Lung (tissue), 11 donors: ENCODE measurements at regions not wholly inside any gene's neighbourhood (a gene's known extent, or its start where the extent isn't known, plus 50 kb on each side); places are given as distances from the start of the nearest gene placed in this dataset.

Experiments used
- ATAC-seq: fragments of 200-7000 bp; cut with Tn5 transposase; one replicate; pipeline ENCODE4 v1.9.1; 2020; ENCODE audit warnings: moderate number of reproducible peaks; ENCODE audit not compliant: insufficient read depth, low FRiP score
- DNase-seq, 3 donors: peaks; one replicate each; pipeline ENCODE4 v3.0.0-alpha.2; 2013 to 2017
- H3K27ac ChIP-seq, 2 donors: one replicate each; pipeline ENCODE4 v1.5.1; 2013; ENCODE audit warnings: mild to moderate bottlenecking in 2 of 2, moderate library complexity in 2 of 2, control low read depth in 1 of 2, inconsistent platforms in 1 of 2, low read depth in 1 of 2, low read length in 1 of 2
- H3K27me3 ChIP-seq, 3 donors: one replicate each; pipeline ENCODE4 v1.5.1; 2013; ENCODE audit warnings: low read length in 2 of 3; ENCODE audit not compliant: control insufficient read depth in 3 of 3, insufficient read depth in 3 of 3
- H3K36me3 ChIP-seq, 4 donors: one replicate each; pipeline ENCODE4 v1.5.1; 2013; ENCODE audit warnings: low read length in 4 of 4, mild to moderate bottlenecking in 1 of 4, moderate library complexity in 1 of 4; ENCODE audit not compliant: control insufficient read depth in 4 of 4, insufficient read depth in 4 of 4
- H3K4me1 ChIP-seq, 5 donors: one replicate each; pipeline ENCODE4 v1.5.1; 2013; ENCODE audit warnings: low read length in 5 of 5, mild to moderate bottlenecking in 2 of 5, moderate library complexity in 1 of 5; ENCODE audit not compliant: control insufficient read depth in 5 of 5, insufficient read depth in 5 of 5
- H3K4me3 ChIP-seq: one replicate; pipeline ENCODE4 v1.5.1; 2013; ENCODE audit warnings: mild to moderate bottlenecking, control low read depth, moderate library complexity
- H3K9ac ChIP-seq, 2 donors: one replicate each; pipeline ENCODE4 v1.5.1; 2013; ENCODE audit warnings: low read length in 2 of 2, control low read depth in 1 of 2; ENCODE audit not compliant: insufficient read depth in 1 of 2
- H3K9me3 ChIP-seq, 4 donors: one replicate each; pipeline ENCODE4 v1.5.1; 2013; ENCODE audit warnings: low read length in 3 of 4, mild to moderate bottlenecking in 1 of 4, moderate library complexity in 1 of 4; ENCODE audit not compliant: control insufficient read depth in 4 of 4, insufficient read depth in 3 of 4
- WGBS, 2 donors: extraction: QIAGEN DNeasy Blood & Tissue Kit; methylation state at CpG; one replicate each; pipeline ENCODE4 v1.1.7; 2013; 5-methylcytosine and 5-hydroxymethylcytosine counted together
- TF ChIP-seq, protein P1 (sequence below): IDR thresholded peaks from 2 replicates; pipeline ENCODE4 v1.5.1; 2012; ENCODE audit warnings: mild to moderate bottlenecking; ENCODE audit errors: control extremely low read depth, extremely low read depth
- donor health status: control.
- donor health status: control.
- donor health status: Bipolar disorder and iron deficiency.
- donor health status: healthy.
- donor health status: DM: yes; HTN: yes; CAD: no.

DNA sequence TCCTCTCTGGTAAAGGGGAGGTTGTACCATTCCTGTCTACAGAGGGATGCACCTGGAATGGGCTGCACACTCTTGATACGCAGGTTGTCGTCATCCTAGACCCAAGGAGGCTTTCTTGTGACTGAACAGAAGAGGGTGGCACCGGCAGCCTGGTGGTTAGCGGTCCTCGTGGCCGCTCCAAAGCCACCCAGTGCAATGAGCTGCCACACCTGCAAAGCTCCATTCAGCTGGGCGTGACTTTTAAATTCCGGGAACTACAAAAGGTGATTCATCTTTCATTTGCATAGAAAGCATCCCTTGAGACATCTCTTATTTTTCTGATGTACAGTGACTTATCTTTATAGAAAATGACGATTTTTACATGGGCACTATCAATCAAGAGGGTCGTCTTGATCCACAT, 286.1 kb upstream of the IRX1 start:
- peaks cover 0 to 21% (median 1%) of the 10 kb centered on the region in 4 donors for H3K9me3 ChIP-seq
- 80 to 93% methylated on average over 10 of the region's 10 CpGs for WGBS, 2 donors
- peaks cover 0 to 5% (median 0%) of the 10 kb centered on the region in 5 donors for H3K4me1 ChIP-seq
- H3K27me3 ChIP-seq, result no peaks in the 10 kb centered on the region
- ATAC-seq (no peak), DNase-seq (no peak)
- no peaks in the 10 kb centered on the region for H3K36me3 ChIP-seq
- H3K9ac ChIP-seq, result no peak overlapping the region
- H3K27ac ChIP-seq, result no peak overlapping the region
- TF ChIP-seq, protein P1, sequence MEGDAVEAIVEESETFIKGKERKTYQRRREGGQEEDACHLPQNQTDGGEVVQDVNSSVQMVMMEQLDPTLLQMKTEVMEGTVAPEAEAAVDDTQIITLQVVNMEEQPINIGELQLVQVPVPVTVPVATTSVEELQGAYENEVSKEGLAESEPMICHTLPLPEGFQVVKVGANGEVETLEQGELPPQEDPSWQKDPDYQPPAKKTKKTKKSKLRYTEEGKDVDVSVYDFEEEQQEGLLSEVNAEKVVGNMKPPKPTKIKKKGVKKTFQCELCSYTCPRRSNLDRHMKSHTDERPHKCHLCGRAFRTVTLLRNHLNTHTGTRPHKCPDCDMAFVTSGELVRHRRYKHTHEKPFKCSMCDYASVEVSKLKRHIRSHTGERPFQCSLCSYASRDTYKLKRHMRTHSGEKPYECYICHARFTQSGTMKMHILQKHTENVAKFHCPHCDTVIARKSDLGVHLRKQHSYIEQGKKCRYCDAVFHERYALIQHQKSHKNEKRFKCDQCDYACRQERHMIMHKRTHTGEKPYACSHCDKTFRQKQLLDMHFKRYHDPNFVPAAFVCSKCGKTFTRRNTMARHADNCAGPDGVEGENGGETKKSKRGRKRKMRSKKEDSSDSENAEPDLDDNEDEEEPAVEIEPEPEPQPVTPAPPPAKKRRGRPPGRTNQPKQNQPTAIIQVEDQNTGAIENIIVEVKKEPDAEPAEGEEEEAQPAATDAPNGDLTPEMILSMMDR, result no peak
- no peak overlapping the region for H3K4me3 ChIP-seq

DNA sequence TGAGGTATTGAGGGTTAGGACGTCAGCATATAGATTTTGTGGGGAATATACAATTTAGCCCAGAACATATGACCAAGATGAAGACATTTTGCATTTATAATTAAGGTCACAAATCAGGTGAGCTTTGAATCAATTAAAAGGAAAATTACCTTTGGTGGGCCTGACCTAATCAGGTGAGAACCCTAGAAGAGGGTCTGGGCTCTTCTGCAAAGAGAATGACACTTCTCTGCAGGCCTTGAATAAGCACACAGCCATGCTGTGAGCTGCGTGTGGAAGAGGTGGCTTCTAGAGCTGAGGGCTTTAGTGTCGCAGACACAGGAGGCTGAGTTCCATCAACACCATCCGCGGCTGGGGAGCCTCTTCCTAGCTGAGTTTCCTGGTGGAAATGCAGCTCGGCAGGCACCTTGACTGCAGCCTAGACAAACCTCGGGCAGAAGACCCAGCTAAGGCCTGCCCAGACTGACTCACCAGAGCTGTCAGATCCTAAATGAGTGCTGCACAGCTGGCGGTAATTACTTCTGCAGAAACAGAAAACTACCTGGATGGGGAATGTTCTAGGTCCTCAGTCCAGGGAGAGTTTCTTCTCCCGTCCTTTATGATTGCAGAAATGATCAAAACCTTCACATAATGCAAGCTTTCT, 287.5 kb upstream of the IRX1 start:
- Histone ChIP-seq H3K36me3 (no peaks in the 10 kb centered on the region), H3K27ac (no peak overlapping the region), H3K9ac (no peak overlapping the region), H3K4me3 (no peak overlapping the region), H3K27me3 (no peaks in the 10 kb centered on the region), H3K9me3 (peaks cover 0 to 19% (median 1%) of the 10 kb centered on the region in 4 donors), H3K4me1 (peaks cover 0 to 5% (median 0%) of the 10 kb centered on the region in 5 donors)
- WGBS, 2 donors, result 79 to 80% methylated on average over 9 of the region's 9 CpGs
- DNase-seq (no peak), ATAC-seq (no peak)
- TF ChIP-seq, protein P1, result no peak

DNA sequence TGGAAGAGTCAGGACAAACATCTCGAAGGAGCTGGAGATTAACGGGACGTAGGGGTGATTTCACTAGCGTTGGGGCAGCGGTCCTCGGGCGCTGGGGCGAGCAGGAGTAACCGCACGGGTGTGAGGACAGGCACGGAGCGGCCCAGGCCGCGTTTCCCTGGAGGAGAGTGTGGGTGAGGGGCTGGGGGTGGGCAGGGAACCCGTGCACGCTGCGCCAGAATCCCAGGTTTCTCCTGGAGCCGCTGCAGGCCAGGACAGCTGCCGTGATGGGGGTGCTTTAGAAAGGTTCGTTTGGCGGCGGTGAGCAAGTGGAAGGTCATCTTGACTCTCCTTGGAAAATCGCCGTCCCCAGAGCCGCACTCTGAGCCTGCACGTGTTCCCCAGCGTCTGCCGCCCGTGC, 290.2 kb upstream of the IRX1 start:
- Histone ChIP-seq H3K27ac (no peak overlapping the region), H3K9ac (no peak overlapping the region), H3K27me3 (no peaks in the 10 kb centered on the region), H3K4me1 (peaks cover 0 to 4% (median 0%) of the 10 kb centered on the region in 5 donors), H3K4me3 (no peak overlapping the region), H3K36me3 (no peaks in the 10 kb centered on the region), H3K9me3 (peaks cover 0 to 3% (median 0%) of the 10 kb centered on the region in 4 donors)
- TF ChIP-seq, protein P1, result no peak
- DNase-seq (no peak), ATAC-seq (no peak)
- WGBS, 2 donors, result 85 to 90% methylated on average over 29 of the region's 29 CpGs

DNA sequence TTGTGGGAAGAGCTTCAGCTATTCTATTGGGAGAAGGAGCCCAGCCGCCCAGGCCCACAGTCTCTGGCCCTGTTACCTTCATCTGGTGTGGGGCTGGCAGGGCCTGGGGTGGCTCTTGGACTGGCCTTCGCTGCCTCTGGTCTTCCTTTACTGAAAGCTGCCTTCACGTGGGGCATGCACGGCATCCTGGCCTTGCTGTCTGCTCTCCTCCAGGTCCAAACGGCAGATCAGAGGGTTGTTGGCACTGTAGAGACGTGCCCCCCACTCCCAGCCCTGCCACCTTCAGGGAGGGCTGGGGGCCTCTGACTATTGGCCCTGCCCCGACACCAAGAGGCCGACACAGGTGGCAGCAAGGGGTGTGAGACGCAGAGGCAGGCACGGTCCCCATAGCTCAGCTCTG, 291.3 kb upstream of the IRX1 start:
- WGBS, 2 donors, result 87 to 91% methylated on average over 10 of the region's 10 CpGs
- H3K4me1 ChIP-seq, result peaks cover 0 to 4% (median 0%) of the 10 kb centered on the region in 5 donors
- ATAC-seq (no peak), DNase-seq (no peak)
- H3K9me3 ChIP-seq, result peaks cover 0 to 2% (median 0%) of the 10 kb centered on the region in 4 donors
- H3K9ac ChIP-seq, result no peak overlapping the region
- no peaks in the 10 kb centered on the region for H3K36me3 ChIP-seq
- H3K4me3 ChIP-seq, result no peak overlapping the region
- peaks cover 0 to 3% (median 0%) of the 10 kb centered on the region in 3 donors for H3K27me3 ChIP-seq
- H3K27ac ChIP-seq, result no peak overlapping the region
- TF ChIP-seq, protein P1, result no peak
